Choroid plexus epithelial cell (primary cell): ENCODE measurements at regions not wholly inside any gene's neighbourhood (a gene's known extent, or its start where the extent isn't known, plus 50 kb on each side); places are given as distances from the start of the nearest gene placed in this dataset.

Experiments
- DNase-seq: peaks from one replicate; pipeline ENCODE4 v3.0.0-alpha.2; 2010; ENCODE audit warnings: low read depth
- H3K4me3 ChIP-seq: 2 replicates; pipeline ENCODE4 v1.5.1; 2011; ENCODE audit warnings: low read depth, mild to moderate bottlenecking, control low read depth, low read length, moderate library complexity
- CTCF ChIP-seq: conservative IDR thresholded peaks from 2 replicates; pipeline ENCODE4 v1.5.1; 2011; ENCODE audit warnings: low read depth, mild to moderate bottlenecking, control low read depth, inconsistent platforms, low read length, moderate library complexity

GRCh38 chr6:16078064-16078463 lies 50.8 kb upstream of the MYLIP start:
- no peak for DNase-seq
- H3K4me3 ChIP-seq: no peak overlapping the region
- TF ChIP-seq CTCF: no peak

- DNase-seq: no peak
- H3K4me3 ChIP-seq: no peak overlapping the region
- no peak for TF ChIP-seq CTCF
Observed at GRCh38 chr6:16069671-16070070, 59.2 kb upstream of the MYLIP start.

GRCh38 chr6:16069222-16069621 lies 59.7 kb upstream of the MYLIP start:
- no peak overlapping the region for H3K4me3 ChIP-seq
- no peak for DNase-seq
- no peak for TF ChIP-seq CTCF

- DNase-seq: no peak
- H3K4me3 ChIP-seq: no peak overlapping the region
- no peak for TF ChIP-seq CTCF
Observed at GRCh38 chr6:16067568-16067967, 61.3 kb upstream of the MYLIP start.

GRCh38 chr6:16064671-16065072 lies 64.2 kb upstream of the MYLIP start:
- TF ChIP-seq CTCF: no peak
- DNase-seq: no peak
- no peak overlapping the region for H3K4me3 ChIP-seq

GRCh38 chr6:16063580-16063979 lies 65.3 kb upstream of the MYLIP start:
- no peak overlapping the region for H3K4me3 ChIP-seq
- DNase-seq: no peak
- TF ChIP-seq CTCF: no peak

GRCh38 chr6:16061818-16062217 lies 67.1 kb upstream of the MYLIP start:
- no peak for TF ChIP-seq CTCF
- DNase-seq: no peak
- no peak overlapping the region for H3K4me3 ChIP-seq
